Sigmoid colon (tissue), 6 donors: ENCODE measurements at regions not wholly inside any gene's neighbourhood (a gene's known extent, or its start where the extent isn't known, plus 50 kb on each side); places are given as distances from the start of the nearest gene placed in this dataset.

ENCODE experiments used
- DNase-seq: peaks from one replicate; pipeline ENCODE4 v3.0.0-alpha.2; 2019
- H3K27ac ChIP-seq, 4 donors: fragments of 200-600 bp; sonication (generic); one replicate each; pipeline ENCODE4 v1.5.1; 2016 to 2019; ENCODE audit warnings: mild to moderate bottlenecking in 1 of 4
- H3K27me3 ChIP-seq, 3 donors: fragments of 200-600 bp; sonication (generic); one replicate each; pipeline ENCODE4 v1.5.1; 2019; ENCODE audit warnings: mild to moderate bottlenecking in 1 of 3
- H3K36me3 ChIP-seq, 4 donors: fragments of 200-600 bp; sonication (generic); one replicate each; pipeline ENCODE4 v1.5.1; 2016 to 2019
- H3K4me1 ChIP-seq, 4 donors: fragments of 200-600 bp; sonication (generic); one replicate each; pipeline ENCODE4 v1.5.1; 2017 to 2019
- H3K4me3 ChIP-seq, 4 donors: fragments of 200-600 bp; sonication (generic); one replicate each; pipeline ENCODE4 v1.5.1; 2017 to 2019; ENCODE audit warnings: mild to moderate bottlenecking in 2 of 4, moderate library complexity in 1 of 4
- H3K9me3 ChIP-seq, 4 donors: fragments of 200-600 bp in 3 of 4; sonication (generic) in 3 of 4; one replicate each; pipeline versions ENCODE4 v1.5.1 to v1.6.1; 2013 to 2019
- EP300 ChIP-seq, 4 donors: sonication (generic); formaldehyde crosslinking; IDR thresholded peaks; one replicate each; pipeline ENCODE4 v1.6.1; 2017; ENCODE audit warnings: antibody characterized with exemption in 4 of 4
- POLR2A ChIP-seq, 2 donors: fragments of 450-650 bp; IDR thresholded peaks; one replicate each; pipeline ENCODE4 v1.6.1; 2016; ENCODE audit warnings: antibody characterized with exemption in 2 of 2, mild to moderate bottlenecking in 2 of 2, moderate library complexity in 2 of 2
- POLR2AphosphoS5 ChIP-seq, 4 donors: sonication (generic); formaldehyde crosslinking; IDR thresholded peaks; one replicate each; pipeline ENCODE4 v1.6.1; 2017; ENCODE audit warnings: antibody characterized with exemption in 4 of 4
- WGBS, 2 donors: extraction: QIAGEN DNeasy Blood & Tissue Kit; methylation state at CpG; one replicate each; pipeline ENCODE4 v1.1.7; 2013; 5-methylcytosine and 5-hydroxymethylcytosine counted together
- intact Hi-C: fragments of 100-400 bp; cut with DNase I; formaldehyde crosslinking; loops from one replicate; pipeline ENCODE4 v1.15.1; 2023
- TF ChIP-seq, protein P1 (sequence below), 4 experiments: fragments of 450-650 bp in 3 of 4; fragments of 200-600 bp in 1 of 4; IDR thresholded peaks; one replicate each; pipeline ENCODE4 v1.5.1; 2016 to 2019; ENCODE audit warnings: antibody characterized with exemption in 4 of 4, mild to moderate bottlenecking in 3 of 4, moderate library complexity in 2 of 4
- donor health status: healthy with polysubstance abuse.
- donor health status: healthy.

GRCh38 chr3:107045791-107046190, 331.4 kb upstream of the CCDC54 start:
- intact Hi-C loops = no loop called here
- 48 to 72% methylated on average over 3 of the region's 3 CpGs for WGBS, 2 donors

GRCh38 chr3:107055181-107055942, 321.9 kb upstream of the CCDC54 start:
- no peak overlapping the region for H3K27ac ChIP-seq
- H3K27me3 ChIP-seq = no peaks in the 10 kb centered on the region
- no peaks in the 10 kb centered on the region for H3K9me3 ChIP-seq
- no peaks in the 10 kb centered on the region for H3K4me1 ChIP-seq
- DNase-seq = no peak
- no peak overlapping the region for H3K4me3 ChIP-seq
- intact Hi-C loops = no loop called here
- H3K36me3 ChIP-seq = no peaks in the 10 kb centered on the region
- WGBS, 2 donors = 85 to 86% methylated on average over 4 of the region's 4 CpGs
- TF ChIP-seq EP300 (IDR thresholded peaks at IDR 0.05) (no peak), POLR2A (IDR thresholded peaks at IDR 0.05) (no peak), POLR2AphosphoS5 (IDR thresholded peaks at IDR 0.05) (no peak)
- TF ChIP-seq, protein P1, sequence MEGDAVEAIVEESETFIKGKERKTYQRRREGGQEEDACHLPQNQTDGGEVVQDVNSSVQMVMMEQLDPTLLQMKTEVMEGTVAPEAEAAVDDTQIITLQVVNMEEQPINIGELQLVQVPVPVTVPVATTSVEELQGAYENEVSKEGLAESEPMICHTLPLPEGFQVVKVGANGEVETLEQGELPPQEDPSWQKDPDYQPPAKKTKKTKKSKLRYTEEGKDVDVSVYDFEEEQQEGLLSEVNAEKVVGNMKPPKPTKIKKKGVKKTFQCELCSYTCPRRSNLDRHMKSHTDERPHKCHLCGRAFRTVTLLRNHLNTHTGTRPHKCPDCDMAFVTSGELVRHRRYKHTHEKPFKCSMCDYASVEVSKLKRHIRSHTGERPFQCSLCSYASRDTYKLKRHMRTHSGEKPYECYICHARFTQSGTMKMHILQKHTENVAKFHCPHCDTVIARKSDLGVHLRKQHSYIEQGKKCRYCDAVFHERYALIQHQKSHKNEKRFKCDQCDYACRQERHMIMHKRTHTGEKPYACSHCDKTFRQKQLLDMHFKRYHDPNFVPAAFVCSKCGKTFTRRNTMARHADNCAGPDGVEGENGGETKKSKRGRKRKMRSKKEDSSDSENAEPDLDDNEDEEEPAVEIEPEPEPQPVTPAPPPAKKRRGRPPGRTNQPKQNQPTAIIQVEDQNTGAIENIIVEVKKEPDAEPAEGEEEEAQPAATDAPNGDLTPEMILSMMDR (IDR thresholded peaks at IDR 0.05) = no peak

More at GRCh38 chr3:107045791-107046190, 331.4 kb upstream of the CCDC54 start:
- Histone ChIP-seq H3K27ac (no peak overlapping the region), H3K4me1 (no peaks in the 10 kb centered on the region), H3K9me3 (no peaks in the 10 kb centered on the region), H3K36me3 (no peaks in the 10 kb centered on the region), H3K27me3 (no peaks in the 10 kb centered on the region), H3K4me3 (no peak overlapping the region)
- no peak for TF ChIP-seq EP300 (IDR thresholded peaks at IDR 0.05)
- TF ChIP-seq POLR2AphosphoS5 (IDR thresholded peaks at IDR 0.05) = no peak
- TF ChIP-seq POLR2A (IDR thresholded peaks at IDR 0.05) = no peak
- TF ChIP-seq, protein P1 (IDR thresholded peaks at IDR 0.05) = no peak
- no peak for DNase-seq

DNA sequence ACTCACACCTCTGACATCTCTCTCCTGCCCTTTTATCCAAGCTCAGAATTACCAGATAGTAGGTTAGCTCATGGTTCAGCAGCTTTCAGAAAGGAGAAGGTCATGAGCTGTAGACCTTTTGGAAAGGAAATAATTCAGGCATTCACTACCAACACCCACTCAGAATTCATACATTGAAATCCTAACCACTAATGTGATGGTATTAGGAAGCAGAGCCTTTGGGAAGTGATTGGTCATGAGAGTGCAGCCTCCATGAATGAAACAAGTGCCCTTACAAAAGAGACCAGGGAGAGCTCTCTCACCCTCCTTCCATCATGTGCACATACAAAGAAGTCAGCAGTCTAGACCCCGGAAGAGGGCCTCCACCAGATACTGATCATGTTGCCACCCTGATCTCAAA, 315.8 kb upstream of the CCDC54 start:
- 87 to 92% methylated on average over 1 of the region's 1 CpG for WGBS, 2 donors
- DNase-seq = no peak
- Histone ChIP-seq H3K9me3 (no peaks in the 10 kb centered on the region), H3K4me1 (peaks cover 0 to 22% (median 15%) of the 10 kb centered on the region in 4 donors), H3K27ac (no peak overlapping the region), H3K36me3 (no peaks in the 10 kb centered on the region), H3K27me3 (no peaks in the 10 kb centered on the region), H3K4me3 (no peak overlapping the region)
- intact Hi-C loops = loop anchor here (10.0 kb wide), 1 partner anchor 237 kb away; no protein-coding TSS in a partner anchor
- TF ChIP-seq, protein P1 (IDR thresholded peaks at IDR 0.05) = no peak
- TF ChIP-seq EP300 (IDR thresholded peaks at IDR 0.05) (no peak), POLR2A (IDR thresholded peaks at IDR 0.05) (no peak), POLR2AphosphoS5 (IDR thresholded peaks at IDR 0.05) (no peak)

- no peak overlapping the region for H3K27ac ChIP-seq
- peaks cover 0 to 22% (median 15%) of the 10 kb centered on the region in 4 donors for H3K4me1 ChIP-seq
- no peaks in the 10 kb centered on the region for H3K27me3 ChIP-seq
- no peak for DNase-seq
- 47 to 71% methylated on average over 1 of the region's 1 CpG for WGBS, 2 donors
- H3K9me3 ChIP-seq = no peaks in the 10 kb centered on the region
- intact Hi-C loops = loop anchor here (10.0 kb wide), 1 partner anchor 238 kb away; no protein-coding TSS in a partner anchor
- TF ChIP-seq, protein P1 (IDR thresholded peaks at IDR 0.05) = no peak
- TF ChIP-seq POLR2AphosphoS5 (IDR thresholded peaks at IDR 0.05) (no peak), EP300 (IDR thresholded peaks at IDR 0.05) (no peak), POLR2A (IDR thresholded peaks at IDR 0.05) (no peak)
- no peak overlapping the region for H3K4me3 ChIP-seq
- H3K36me3 ChIP-seq = no peaks in the 10 kb centered on the region
Observed at GRCh38 chr3:107062310-107062709, 314.9 kb upstream of the CCDC54 start.
